ENCODE measurements at regions not wholly inside any gene's neighbourhood (a gene's known extent, or its start where the extent isn't known, plus 50 kb on each side); places are given as distances from the start of the nearest gene placed in this dataset.

DNA sequence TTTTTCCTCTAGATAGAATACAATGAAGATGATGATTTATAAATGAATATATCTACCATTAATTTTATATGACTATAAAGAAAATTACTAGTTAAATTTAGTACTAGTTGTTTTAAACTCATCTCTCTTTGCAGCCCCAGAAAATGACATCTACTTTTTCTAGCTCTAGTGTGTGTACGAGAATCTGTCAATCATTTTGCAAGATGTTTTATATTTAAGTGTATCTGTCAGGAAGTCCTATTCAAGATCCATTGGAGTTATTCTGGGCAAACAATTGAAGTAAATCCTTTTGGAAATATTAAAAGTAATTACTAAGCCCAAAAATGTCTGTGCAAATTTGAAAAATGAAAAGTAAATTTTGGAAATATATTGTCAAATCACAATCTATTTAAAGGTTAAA, 144.3 kb upstream of the PCDH9 start:
- no peak for DNase-seq
- no peak for TF ChIP-seq POLR2AphosphoS5 (IDR thresholded peaks at IDR 0.05)
- no peak for TF ChIP-seq POLR2A (IDR thresholded peaks at IDR 0.05)
- TF ChIP-seq, protein P1, sequence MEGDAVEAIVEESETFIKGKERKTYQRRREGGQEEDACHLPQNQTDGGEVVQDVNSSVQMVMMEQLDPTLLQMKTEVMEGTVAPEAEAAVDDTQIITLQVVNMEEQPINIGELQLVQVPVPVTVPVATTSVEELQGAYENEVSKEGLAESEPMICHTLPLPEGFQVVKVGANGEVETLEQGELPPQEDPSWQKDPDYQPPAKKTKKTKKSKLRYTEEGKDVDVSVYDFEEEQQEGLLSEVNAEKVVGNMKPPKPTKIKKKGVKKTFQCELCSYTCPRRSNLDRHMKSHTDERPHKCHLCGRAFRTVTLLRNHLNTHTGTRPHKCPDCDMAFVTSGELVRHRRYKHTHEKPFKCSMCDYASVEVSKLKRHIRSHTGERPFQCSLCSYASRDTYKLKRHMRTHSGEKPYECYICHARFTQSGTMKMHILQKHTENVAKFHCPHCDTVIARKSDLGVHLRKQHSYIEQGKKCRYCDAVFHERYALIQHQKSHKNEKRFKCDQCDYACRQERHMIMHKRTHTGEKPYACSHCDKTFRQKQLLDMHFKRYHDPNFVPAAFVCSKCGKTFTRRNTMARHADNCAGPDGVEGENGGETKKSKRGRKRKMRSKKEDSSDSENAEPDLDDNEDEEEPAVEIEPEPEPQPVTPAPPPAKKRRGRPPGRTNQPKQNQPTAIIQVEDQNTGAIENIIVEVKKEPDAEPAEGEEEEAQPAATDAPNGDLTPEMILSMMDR (IDR thresholded peaks at IDR 0.05 in 8 of 11, conservative IDR thresholded peaks at IDR 0.05 in 3 of 11): no peak
- 65 to 75% (median 74%) methylated on average over 1 of the region's 1 CpG for WGBS, 5 donors
- Histone ChIP-seq H3K9me3 (peaks cover 0 to under 1% (median 0%) of the 10 kb centered on the region in 8 donors), H3K27me3 (replicated peaks in 1 of 7) (no peaks in the 10 kb centered on the region), H3K4me3 (no peak overlapping the region), H3K36me3 (no peaks in the 10 kb centered on the region), H3K27ac (no peak overlapping the region), H3K4me1 (no peaks in the 10 kb centered on the region)
- intact Hi-C loops (cut with DNase I; ENCODE audit: low total_unique reads): no loop called here

GRCh38 chr13:67372868-67373464, 142.8 kb upstream of the PCDH9 start:
- intact Hi-C loops (cut with DNase I; ENCODE audit: low total_unique reads): no loop called here
- no peaks in the 10 kb centered on the region for H3K36me3 ChIP-seq
- TF ChIP-seq, protein P1 (IDR thresholded peaks at IDR 0.05 in 8 of 11, conservative IDR thresholded peaks at IDR 0.05 in 3 of 11): no peak
- 58 to 85% (median 76%) methylated on average over 1 of the region's 1 CpG for WGBS, 5 donors
- H3K9me3 ChIP-seq: no peaks in the 10 kb centered on the region
- no peaks in the 10 kb centered on the region for H3K4me1 ChIP-seq
- H3K27ac ChIP-seq: no peak overlapping the region
- H3K27me3 ChIP-seq (replicated peaks in 1 of 7): no peaks in the 10 kb centered on the region
- H3K4me3 ChIP-seq: no peak overlapping the region
- no peak for DNase-seq

GRCh38 chr13:67369895-67370660, 139.9 kb upstream of the PCDH9 start:
- Histone ChIP-seq H3K4me1 (no peaks in the 10 kb centered on the region), H3K27ac (no peak overlapping the region), H3K27me3 (replicated peaks in 1 of 7) (no peaks in the 10 kb centered on the region), H3K9me3 (no peaks in the 10 kb centered on the region), H3K4me3 (no peak overlapping the region), H3K36me3 (no peaks in the 10 kb centered on the region)
- WGBS, 5 donors: 67 to 84% (median 74%) methylated on average over 6 of the region's 6 CpGs
- intact Hi-C loops (cut with DNase I; ENCODE audit: low total_unique reads): no loop called here
- no peak for DNase-seq
- TF ChIP-seq POLR2A (IDR thresholded peaks at IDR 0.05) (no peak), POLR2AphosphoS5 (IDR thresholded peaks at IDR 0.05) (no peak)
- TF ChIP-seq, protein P1 (IDR thresholded peaks at IDR 0.05 in 8 of 11, conservative IDR thresholded peaks at IDR 0.05 in 3 of 11): no peak

DNA sequence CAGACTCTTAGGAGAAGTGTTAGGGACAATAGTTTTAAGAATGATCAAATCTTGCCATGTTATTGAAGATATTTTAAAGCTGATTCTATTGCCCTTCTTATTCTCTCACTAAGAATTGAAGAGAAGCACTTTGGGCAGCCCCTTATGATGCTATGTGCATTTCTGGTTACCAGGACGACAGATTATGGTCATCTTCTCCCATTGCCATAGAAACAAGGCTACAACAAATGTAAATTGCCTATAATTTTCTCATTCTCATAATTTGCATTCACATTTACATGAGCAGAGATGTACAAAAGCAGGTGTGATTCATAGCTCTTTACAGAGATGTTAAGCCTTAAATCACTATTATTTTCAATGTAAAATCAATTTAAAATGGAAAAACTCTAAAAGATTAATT, 137.3 kb upstream of the PCDH9 start:
- Histone ChIP-seq H3K9me3 (no peaks in the 10 kb centered on the region), H3K4me3 (no peak overlapping the region), H3K27ac (no peak overlapping the region), H3K4me1 (no peaks in the 10 kb centered on the region), H3K27me3 (replicated peaks in 1 of 7) (no peaks in the 10 kb centered on the region), H3K36me3 (no peaks in the 10 kb centered on the region)
- DNase-seq: no peak
- TF ChIP-seq, protein P1 (IDR thresholded peaks at IDR 0.05 in 8 of 11, conservative IDR thresholded peaks at IDR 0.05 in 3 of 11): no peak
- TF ChIP-seq POLR2AphosphoS5 (IDR thresholded peaks at IDR 0.05) (no peak), POLR2A (IDR thresholded peaks at IDR 0.05) (no peak)
- 51 to 67% (median 64%) methylated on average over 1 of the region's 1 CpG for WGBS, 5 donors
- intact Hi-C loops (cut with DNase I; ENCODE audit: low total_unique reads): no loop called here

All from spleen (tissue), 11 donors.